ENCODE measurements at regions not wholly inside any gene's neighbourhood (a gene's known extent, or its start where the extent isn't known, plus 50 kb on each side); places are given as distances from the start of the nearest gene placed in this dataset.

DNA sequence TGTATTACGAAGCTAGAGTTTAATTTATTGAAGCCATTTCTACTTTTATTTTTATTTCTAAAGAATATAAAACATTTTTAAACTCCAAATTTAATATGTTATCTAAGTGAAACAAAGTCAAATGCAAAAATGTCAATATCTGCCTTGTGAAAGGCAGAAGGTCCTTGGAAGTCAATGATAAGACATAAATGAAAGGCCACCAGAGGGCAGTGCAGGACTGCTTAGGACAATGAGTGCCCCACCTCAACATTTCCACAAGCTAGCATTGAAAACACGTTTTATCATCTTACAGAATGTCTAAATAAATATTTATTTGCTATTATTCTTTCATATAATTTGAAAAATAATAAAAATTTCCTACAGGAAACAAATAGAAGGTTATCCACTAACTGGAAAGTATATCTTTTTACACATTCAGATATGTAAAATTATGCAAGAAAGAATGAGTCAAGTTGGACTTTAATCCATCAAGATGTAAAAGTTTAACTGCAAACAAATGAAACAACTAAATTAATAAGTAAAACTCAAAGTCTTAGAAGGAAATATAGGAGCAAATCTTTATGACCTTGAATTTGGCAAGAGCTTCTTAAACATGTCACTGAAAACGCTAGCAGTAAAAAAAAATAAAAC is 140.1 kb upstream of the FMN2 start:
- no peak for TF ChIP-seq EZH2 (IDR thresholded peaks at IDR 0.05; ENCODE audit: low read length, unreplicated experiment)
- TF ChIP-seq, protein P1, sequence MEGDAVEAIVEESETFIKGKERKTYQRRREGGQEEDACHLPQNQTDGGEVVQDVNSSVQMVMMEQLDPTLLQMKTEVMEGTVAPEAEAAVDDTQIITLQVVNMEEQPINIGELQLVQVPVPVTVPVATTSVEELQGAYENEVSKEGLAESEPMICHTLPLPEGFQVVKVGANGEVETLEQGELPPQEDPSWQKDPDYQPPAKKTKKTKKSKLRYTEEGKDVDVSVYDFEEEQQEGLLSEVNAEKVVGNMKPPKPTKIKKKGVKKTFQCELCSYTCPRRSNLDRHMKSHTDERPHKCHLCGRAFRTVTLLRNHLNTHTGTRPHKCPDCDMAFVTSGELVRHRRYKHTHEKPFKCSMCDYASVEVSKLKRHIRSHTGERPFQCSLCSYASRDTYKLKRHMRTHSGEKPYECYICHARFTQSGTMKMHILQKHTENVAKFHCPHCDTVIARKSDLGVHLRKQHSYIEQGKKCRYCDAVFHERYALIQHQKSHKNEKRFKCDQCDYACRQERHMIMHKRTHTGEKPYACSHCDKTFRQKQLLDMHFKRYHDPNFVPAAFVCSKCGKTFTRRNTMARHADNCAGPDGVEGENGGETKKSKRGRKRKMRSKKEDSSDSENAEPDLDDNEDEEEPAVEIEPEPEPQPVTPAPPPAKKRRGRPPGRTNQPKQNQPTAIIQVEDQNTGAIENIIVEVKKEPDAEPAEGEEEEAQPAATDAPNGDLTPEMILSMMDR (conservative IDR thresholded peaks at IDR 0.05; ENCODE audit: low read depth, low read length), result peak; percentile 73

All from PC-3 (cell line).